Stimulated activated CD4-positive, alpha-beta T cell treated with anti-CD3 and anti-CD28 coated beads, Interleukin-12 subunit alpha, Interleukin-12 subunit beta, amount 100 ng/mL, for 24 hours (primary cell): ENCODE measurements at regions not wholly inside any gene's neighbourhood (a gene's known extent, or its start where the extent isn't known, plus 50 kb on each side); places are given as distances from the start of the nearest gene placed in this dataset.
"Not testable (repeated sequence)": the region's sequence is repeated elsewhere in the genome, so short reads cannot be mapped to it uniquely, and the experiment has no call there.

Experiments
- DNase-seq, 2 experiments: peaks; one replicate each; pipeline ENCODE4 v3.0.0-alpha.2; 2020; ENCODE audit warnings: low read depth in 2 of 2

DNA sequence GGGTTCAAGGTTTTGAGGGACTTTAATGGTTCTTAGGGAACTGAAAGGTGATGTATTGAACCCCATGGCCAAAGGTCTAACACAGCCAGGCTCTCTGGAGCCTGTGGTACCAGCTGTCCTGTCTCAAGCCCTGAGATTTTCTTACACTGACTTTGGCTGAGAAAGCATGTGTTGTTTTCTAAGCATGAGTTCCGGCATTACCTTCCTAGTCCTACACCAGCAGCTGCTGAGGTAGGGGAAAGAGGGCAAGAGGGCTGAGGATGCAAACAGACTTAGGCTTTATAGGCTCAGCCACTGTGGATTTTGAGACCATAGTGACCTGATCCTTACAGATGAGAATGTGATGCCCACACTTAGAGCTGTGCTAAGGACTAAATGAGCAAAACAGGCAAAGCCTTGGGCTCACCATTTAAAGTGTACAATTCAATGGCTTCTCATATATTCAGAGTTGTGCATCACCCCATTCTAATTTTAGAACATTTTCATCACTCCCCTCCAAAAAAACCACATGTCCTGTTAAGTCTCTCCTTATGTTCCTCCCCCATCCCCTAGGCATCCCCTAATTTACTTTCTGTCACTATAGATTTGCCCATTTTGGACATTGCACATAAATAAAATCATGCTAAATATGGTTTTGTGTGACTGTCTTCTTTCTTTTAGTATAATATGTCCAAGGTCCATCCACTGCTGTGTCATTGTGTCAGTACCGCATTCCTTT is 99.7 kb upstream of the OTOS start:
- no peak for DNase-seq

GRCh38 chr2:240240781-240241180 is 100.3 kb upstream of the OTOS start:
- no peak for DNase-seq

DNA sequence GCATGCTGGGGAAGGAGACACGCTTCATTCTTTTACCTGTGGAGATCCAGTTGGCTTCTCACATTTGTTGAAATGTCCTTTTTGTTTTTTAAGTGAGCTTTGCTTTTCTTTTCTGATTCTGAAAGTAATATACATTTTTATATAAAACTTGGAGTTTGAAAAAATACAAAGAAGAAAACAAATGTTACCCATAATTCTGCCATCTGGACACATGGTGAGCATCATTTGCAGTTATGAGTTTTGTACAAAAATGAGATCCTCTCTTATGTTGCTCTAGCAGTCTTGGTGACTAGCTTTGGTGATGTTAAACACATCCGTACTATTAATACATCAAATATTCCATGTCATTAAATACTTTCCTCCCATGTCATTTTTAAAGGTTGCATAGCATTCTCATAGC is 101.1 kb upstream of the OTOS start:
- no peak for DNase-seq

DNA sequence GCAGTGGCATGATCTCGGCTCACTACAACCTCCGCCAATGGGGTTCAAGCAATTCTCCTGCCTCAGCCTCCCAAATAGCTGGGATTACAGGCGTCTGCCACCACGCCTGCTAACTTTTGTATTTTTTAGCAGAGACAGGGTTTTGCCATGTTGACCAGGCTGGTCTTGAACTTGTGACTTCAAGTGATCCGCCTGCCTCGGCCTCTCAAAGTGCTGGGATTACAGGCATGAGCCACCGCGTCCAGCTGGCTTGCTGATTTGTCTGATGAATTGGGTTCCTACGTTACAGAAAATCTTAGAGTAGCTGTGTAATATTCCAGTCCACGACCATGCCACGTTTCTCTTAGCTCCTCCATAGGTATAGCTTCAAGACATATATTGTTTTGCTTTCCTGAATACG is 102.6 kb upstream of the OTOS start:
- DNase-seq = not testable (repeated sequence)

GRCh38 chr2:240244543-240244942 is 104.1 kb upstream of the OTOS start:
- DNase-seq = no peak

DNA sequence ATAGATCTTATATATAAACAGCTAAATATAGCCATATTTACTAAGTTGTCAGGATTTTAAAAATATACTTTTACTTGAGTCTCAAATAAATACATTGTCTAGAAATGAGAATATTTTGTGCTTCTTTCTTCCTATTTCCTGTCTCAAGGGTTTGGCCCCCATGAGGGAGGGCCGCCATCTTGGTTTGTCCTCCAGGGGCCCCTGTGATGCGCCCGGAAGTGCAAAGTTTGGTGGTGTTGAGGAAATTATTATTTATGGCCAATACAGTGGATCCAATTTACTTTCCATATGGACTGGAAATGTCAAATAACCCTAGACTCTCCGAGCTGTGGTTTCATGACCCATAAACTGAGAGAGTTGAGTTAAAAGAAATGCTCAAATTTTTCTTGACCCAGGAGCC is 104.7 kb upstream of the OTOS start:
- DNase-seq = no peak

DNA sequence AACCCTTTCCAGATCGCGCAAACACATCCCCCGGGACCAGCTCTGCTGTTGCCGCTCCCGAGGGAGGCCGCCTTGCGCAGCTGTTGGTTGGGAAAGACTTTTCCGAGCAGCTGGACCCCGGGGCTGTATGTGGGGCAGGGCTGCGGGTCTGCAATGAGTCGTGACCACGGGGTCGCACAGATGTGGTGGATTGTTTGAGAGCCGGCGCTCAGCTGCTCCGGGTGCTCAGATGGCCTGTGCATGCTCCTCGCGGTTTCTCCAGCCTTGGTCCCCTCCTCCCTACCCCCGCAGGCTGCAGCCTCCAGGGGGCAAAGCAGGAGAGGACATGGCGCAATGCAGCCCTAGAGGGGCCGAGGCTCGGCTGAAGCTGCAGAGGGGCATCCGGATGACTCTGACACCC is 105.2 kb upstream of the OTOS start:
- no peak for DNase-seq

- DNase-seq = no peak
Observed at GRCh38 chr2:240246173-240246820, 105.8 kb upstream of the OTOS start.

- no peak for DNase-seq
Observed at GRCh38 chr2:240247241-240247867, 106.9 kb upstream of the OTOS start.

DNA sequence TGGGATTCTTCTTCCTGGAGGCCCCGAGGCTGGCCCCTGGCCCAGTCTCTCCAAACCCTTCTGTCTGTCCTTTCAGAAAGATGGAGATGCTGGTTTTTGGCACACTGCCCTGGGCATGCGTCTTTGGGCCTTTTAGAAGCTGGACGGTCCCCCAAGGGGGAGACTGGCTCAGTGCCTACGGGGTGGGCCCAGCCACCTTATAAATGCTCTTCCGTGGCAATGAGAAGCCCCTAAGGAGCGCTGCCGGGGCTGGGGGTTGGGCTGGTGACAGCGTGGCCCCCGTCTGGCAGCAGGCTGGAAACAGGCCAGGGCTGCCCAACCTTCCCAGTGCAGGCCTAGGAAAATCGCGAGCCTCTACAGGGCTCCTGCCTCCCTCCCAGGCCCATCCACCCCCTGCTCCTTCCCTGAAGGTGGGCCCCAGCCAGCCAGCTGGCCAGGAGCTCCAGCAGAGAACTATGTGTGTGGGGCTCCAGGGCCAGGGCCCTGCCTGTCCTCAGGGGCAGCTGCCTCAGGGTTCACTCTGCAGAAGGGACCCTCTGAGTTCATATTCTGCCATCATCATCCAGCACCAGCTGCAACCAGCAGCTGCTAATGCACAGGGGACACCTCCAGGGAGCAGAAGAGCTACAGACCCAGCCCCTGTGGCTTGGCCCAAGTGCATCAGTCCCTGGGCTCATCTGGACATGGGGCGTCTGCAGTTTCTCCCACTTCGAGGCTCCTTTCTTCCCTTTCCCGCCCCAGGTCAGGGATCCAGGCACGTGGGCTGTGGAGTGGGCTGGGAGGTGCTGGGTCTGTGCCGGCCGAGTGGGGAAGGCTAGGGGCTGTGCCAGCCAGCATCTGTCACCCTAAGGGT is 107.6 kb upstream of the OTOS start:
- DNase-seq = no peak

DNA sequence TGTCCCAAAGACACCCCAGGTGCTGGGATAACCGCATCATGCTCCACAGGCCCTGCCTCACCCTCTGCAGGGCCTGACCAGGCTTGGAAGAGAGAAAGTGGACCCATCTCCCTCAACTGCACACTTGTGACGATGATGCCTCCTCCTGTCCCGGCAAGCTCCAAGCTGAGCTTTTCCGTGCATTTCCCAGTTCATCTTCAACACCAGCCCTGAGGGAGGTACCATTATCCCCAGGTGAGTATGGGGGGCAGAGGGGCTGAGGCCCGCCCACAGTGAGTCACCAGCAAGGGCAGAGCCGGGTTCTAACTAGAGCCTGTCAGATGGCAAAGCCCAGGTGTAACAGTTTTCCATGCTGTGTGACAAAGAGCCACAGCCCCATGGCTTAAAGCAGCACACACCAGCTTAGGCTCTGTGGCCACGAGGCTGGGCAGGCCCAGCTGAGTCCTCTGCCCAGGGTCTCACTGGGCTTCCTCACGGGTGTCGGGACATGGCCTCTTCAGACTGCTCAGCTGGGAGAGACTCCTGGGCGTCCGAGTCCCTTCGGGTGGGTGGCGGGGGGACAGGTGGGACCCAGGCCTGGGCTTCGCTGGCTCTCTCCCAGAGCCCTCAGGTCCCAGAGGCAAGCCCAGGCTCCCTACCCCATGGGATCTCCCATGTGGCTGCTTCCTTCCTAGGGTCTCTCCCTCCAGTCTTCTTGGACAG is 108.4 kb upstream of the OTOS start:
- no peak for DNase-seq

DNA sequence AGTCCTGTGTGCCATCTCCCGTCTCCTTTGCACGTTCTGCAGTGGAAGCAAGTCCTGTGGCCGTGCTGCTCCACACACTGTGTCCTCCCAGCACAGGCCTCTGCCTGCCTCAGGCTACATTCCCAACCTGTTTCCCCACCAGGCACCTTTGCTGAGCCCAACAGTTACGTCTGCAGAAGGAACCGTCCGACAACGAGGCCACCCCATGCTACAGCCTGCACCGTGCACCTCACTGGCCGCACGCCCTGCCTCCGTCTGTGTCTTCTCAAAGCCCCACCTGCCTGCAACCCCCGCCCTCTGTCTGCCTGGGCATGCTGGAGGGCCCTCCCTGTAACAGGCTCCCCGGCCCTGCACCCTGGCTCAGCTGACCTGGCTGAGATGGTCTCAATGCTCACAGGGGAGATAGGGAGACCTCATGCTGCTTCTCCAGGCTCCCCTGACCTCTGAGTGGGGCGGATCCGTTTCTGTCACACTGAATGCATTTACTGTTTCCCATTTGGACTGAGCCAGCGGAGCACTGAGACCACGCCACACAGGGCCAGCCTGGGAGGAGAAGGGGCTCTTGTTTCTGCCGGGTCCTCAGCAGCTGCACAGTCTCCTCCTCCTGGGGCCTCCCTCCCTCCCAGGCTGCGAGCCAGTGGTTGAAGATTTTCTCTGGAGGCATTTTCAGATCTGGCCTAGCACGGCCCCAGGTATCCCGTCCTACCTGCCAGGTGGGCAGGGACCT is 109.1 kb upstream of the OTOS start:
- DNase-seq = no peak

DNA sequence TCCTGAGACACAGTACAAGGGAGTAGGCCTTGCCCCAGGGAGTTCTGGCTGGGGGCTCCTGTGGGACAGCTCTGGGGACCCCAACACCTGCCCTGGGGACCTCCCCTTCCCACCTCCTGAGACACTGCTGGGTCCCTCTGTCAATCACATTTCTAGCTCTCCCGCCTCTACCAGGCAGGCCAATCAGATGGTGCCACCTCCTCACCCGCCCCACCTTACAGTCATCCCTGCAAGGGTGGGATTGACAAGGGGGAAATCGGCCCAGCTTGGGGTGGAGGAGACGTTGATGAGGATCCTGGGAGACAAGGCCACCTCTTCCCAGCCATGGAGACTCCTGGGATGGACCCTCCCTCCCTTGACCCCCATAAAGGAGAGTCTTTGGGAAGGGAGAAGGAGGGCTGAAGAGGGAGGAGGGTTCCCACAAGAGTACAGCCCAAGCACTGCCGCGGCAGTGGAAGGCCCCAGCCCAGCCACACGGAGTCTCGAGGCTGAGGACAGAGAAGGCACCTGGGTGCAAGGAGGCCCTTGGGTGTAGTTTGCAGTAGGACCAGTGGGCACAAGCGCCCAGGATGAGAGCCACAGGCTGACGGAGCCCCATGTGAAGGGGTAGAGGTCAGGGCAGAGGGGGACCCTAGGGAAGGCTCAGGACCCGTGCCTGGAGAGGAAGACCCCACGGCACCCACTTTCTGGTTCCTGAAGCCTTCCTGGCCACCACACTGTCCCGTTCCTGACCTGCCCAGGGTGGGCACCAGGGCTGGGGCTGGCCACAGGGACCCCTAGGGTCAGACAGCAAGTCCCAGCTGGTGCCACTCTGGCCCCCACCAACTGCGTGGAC is 109.9 kb upstream of the OTOS start:
- DNase-seq = no peak

DNA sequence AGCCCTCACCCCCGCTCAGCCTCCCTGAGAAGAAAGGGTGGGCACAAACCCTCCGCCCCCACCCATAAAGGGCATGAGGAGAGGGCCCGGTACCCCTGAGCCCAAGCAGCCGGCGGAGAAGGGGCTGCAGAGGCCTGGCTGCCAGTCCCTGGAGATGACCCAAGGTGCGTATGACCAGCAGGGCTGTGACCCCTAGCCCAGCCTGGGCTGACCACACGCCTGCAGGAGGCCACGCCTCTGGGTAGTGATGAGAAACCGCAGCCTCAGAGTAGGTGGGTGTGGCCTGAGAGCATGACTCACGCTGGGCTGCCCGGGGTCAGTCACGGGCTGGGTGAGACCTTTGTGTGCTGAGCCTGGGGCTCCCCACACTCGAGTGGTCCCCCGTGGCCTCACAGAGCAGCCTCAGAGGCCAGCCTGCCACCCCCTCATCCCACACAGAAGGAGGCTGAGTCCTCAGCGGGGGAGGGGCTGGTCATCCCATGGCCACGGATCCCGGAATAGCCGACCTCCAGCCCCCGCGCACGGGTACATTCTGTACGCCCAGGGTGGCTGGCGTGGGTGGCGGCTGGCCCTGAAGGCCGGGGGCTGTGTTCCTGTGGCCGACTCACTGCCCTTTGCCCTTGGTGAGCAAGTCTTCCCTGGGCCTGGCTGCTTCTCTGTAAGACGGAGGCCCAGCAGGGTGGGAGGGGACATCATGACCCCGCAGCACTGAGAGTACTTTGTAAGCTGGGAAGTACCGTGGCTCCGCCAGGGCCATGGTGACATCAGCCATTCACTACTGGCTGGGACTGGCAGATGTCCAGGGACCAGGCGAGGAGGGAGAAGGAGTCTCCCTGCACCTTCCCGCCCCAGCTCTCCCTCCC is 110.8 kb upstream of the OTOS start:
- no peak for DNase-seq

- no peak for DNase-seq
Observed at GRCh38 chr2:240251848-240252190, 111.4 kb upstream of the OTOS start.

GRCh38 chr2:240252191-240252871 is 111.9 kb upstream of the OTOS start:
- no peak for DNase-seq

- no peak for DNase-seq
Observed at GRCh38 chr2:240252872-240253511, 112.5 kb upstream of the OTOS start.

DNA sequence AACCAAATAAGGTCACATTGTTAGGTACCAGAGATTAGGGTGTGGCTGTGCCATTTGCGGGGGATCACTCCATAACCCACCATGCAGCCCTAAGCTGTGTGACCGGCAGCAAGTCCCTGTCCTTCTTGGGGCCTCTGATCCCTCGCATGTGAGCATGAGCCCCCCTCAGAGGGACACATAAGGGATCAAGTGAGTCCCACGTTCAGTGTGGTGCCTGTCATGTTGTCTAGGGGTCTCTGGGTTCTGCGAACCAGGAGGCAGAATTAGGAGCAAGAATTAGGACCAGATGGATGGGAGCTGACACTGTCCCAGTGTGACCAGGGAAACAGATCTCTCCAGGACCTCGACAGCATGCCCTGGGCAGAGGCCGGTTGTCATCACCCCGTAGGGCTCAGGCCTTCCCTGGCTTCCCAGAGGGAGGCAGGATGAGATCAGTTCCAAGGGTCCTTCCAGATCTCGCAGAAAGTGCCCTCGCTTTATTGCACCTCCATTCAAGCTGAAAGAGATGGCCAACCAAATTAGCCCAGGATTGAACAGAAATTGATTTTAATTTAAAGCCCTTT is 113.2 kb upstream of the OTOS start:
- DNase-seq = no peak
